ENCODE measurements at regions not wholly inside any gene's neighbourhood (a gene's known extent, or its start where the extent isn't known, plus 50 kb on each side); places are given as distances from the start of the nearest gene placed in this dataset.
"Not testable (repeated sequence)": the region's sequence is repeated elsewhere in the genome, so short reads cannot be mapped to it uniquely, and the experiment has no call there.

GRCh38 chr10:9160275-9160674, 1105.8 kb downstream of the GATA3 start:
- DNase-seq (ENCODE audit: low read depth in 2 of 3, low spot score in 2 of 3) = no peak

DNA sequence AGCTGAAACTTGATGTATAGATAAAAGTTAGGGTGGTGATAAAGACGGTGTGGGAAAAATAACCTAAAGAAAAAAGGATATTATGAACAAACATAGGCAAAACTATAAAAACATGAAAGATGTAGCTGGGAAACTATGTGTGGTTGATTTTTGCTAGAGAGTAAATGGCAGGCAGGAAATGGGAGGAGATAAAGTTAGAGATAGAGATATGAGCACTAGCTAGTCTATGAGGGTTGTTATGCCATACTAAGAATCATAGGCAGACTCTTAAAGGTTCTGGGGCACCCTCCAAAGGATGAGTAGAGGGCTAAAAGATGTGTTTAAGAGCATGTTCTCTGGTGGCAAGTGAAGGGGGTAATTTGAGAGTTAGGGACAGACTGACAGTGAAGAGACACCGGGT, 1109.2 kb downstream of the GATA3 start:
- DNase-seq (ENCODE audit: low read depth in 2 of 3, low spot score in 2 of 3) = no peak

DNA sequence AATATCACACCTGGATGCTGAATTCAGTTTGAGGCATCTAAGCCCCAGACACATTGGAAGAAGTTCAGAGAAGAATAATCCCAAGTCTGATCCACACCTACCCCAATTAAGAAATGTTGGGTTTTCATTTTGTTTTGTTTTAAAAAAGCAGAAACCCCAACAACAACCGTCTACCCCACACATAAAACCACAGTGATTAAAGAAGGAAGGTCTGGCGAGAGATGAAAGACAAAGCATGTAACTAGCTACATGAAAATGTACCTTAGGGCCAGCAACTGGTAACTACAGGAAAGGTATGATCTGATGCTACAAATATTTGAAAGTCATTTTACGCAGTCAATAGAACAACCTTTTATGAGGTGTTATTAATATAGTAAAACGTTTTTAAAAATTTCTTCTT, 1112.3 kb downstream of the GATA3 start:
- no peak for DNase-seq (ENCODE audit: low read depth in 2 of 3, low spot score in 2 of 3)

- no peak for DNase-seq (ENCODE audit: low read depth in 2 of 3, low spot score in 2 of 3)
Observed at GRCh38 chr10:9172276-9172675, 1117.8 kb downstream of the GATA3 start.

GRCh38 chr10:9175200-9175599, 1120.7 kb downstream of the GATA3 start:
- no peak for DNase-seq (ENCODE audit: low read depth in 2 of 3, low spot score in 2 of 3)

DNA sequence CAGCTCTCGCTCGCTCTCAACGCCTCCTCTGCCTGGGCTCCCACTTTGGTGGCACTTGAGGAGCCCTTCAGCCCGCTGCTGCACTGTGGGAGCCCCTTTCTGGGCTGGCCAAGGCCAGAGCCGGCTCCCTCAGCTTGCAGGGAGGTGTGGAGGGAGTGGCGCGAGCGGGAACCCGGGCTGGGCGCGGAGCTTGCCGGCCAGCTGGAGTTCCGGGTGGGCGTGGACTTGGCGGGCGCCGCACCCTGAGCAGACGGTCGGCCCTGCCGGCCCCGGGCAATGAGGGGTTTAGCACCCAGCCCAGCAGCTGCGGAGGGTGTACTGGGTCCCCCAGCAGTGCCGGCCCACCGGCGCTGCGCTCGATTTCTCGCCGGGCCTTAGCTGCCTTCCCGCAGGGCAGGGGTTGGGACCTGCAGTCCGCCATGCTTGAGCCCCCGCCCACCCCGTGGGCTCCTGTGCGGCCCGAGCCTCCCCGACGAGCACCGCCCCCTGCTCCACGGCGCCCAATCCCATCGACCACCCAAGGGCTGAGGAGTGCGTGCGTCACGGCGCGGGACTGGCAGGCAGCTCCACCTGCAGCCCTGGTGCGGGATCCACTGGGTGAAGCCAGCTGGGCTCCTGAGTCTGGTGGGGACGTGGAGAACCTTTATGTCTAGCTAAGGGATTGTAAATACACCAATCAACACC, 1128.9 kb downstream of the GATA3 start:
- DNase-seq (ENCODE audit: low read depth in 2 of 3, low spot score in 2 of 3) = not testable (repeated sequence)

DNA sequence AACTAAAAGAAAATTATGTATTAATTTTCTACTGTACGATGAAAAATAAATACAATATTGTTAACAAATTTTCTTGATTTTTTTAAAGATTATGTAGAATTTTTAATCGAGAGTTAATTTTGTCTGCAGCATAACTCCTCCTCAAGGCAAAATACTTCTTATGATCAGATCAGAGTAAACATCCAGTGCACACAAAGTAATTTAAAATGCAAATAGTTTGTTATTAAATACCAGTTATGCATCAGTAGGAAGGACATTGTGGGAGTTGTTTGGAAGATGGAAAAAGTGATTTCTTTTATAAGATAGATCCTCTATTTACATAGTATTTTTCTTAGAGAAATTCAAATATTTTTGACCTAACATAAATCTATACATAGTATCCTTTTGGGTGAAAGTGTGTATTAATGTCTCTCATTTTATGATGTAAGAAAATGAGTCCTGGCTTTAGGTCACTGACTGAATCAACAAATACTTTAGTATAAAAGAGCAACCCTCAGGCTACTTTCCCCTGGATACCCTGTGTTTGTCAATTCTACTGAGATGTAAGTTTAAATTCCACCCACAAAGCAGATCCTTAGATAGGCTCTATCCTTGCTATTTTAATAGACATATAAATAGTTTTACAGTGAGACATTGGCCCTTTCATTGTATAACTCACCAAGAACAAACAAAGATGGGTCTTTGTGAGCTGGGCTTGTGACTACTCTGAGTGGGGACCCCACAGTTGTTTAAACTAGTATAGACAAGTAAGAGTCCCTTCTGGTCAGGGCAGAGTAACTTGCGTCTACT, 1133.7 kb downstream of the GATA3 start:
- no peak for DNase-seq (ENCODE audit: low read depth in 2 of 3, low spot score in 2 of 3)

DNA sequence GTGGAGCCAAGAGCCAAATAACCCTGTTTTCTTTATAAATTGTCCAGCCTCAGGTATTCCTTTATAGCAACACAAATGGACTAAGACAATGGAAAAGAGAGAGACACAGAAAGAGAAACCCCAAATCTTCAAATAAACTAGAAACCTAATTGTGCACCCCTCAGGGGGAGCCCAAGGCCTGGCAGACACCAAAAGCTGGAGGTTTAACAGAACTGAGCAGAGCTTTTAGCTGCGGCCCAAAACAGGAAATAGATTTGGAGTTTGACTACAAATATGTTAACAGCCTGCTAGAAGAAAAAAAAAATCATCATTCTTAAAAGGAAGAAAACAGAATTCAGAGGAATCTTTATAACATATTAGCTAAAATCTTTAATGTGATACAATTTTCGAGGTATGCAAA, 1135.0 kb downstream of the GATA3 start:
- no peak for DNase-seq (ENCODE audit: low read depth in 2 of 3, low spot score in 2 of 3)

- DNase-seq (ENCODE audit: low read depth in 2 of 3, low spot score in 2 of 3) = no peak
Observed at GRCh38 chr10:9193120-9193519, 1138.6 kb downstream of the GATA3 start.

DNA sequence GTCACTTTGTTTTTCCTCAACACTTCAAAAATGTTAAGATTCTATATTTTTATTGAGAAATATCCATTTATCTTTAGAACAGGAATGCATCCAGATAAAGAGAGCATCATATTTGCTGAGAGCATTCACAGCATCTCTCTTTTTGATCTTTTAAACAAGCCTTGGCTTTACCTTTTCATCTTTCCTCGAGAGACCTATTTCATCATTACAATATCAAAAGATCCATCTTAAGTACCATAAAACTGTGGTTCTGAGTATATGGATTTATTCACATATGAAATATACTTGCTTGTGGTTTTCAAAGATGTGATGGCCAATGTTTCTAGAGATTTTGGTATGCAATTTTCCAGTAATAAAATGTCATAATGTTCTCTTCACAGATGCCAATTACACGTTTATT, 1140.9 kb downstream of the GATA3 start:
- no peak for DNase-seq (ENCODE audit: low read depth in 2 of 3, low spot score in 2 of 3)

GRCh38 chr10:9198611-9199010, 1144.1 kb downstream of the GATA3 start:
- DNase-seq (ENCODE audit: low read depth in 2 of 3, low spot score in 2 of 3) = no peak

- DNase-seq (ENCODE audit: low read depth in 2 of 3, low spot score in 2 of 3) = no peak
Observed at GRCh38 chr10:9205558-9205957, 1151.1 kb downstream of the GATA3 start.

- DNase-seq (ENCODE audit: low read depth in 2 of 3, low spot score in 2 of 3) = peak; percentile 46 to 68 (median 66)
Observed at GRCh38 chr10:9209105-9209798, 1154.8 kb downstream of the GATA3 start.

DNA sequence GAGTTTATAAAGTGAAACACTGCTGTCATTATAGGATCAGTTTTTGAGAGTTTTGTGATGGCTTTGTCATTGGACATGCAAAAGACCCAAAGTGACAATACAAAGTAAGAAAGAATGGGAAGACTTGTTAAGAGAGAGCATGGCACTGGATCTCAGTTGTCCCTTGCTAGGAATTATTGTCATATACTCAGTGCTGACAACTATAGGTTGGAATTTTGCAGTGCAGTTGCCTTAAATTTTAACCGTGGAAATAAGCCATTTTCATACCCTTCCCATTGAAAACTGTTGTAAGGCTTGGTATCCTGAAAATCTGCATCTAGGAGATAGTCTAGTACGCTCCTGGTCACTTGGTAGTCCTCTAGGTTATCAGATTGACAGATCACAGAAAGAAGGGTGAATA, 1156.7 kb downstream of the GATA3 start:
- no peak for DNase-seq (ENCODE audit: low read depth in 2 of 3, low spot score in 2 of 3)

DNA sequence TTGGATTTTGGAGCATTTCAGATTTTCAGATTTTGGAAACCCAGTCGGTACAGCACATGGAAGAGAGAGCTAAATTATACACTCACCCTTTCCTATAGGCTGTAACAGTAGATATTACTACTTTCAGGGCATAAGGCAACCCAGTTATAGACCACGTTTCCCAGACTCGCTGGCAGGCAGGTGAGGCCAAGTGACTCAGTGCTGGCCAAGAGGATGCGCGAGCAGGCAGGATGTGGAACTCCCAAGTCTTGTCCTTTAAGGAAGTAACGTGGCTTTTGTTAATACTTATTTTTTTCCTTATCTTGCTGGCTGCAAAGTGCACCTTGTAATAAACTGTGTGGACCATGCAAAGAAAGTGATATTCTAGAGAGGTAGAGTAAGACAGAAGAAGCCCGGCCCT, 1160.1 kb downstream of the GATA3 start:
- no peak for DNase-seq (ENCODE audit: low read depth in 2 of 3, low spot score in 2 of 3)

DNA sequence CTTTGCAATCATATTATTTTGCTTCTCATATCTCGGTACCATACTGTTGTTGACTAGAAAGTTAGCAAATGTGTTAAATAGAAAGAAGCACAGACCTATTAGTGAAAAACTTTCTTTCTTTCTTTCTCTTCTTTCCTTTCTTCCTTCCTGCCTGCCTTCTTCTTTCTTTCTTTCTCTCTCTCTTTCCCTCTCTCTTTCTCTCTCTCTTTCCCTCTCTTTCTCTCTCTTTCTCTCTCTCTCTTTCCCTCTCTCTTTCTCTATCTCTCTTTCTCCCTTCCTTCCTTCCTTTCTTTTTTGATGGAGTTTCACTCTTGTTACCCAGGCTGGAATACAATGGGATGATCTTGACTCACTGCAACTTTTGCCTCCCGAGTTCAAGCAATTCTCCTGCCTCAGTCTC, 1160.6 kb downstream of the GATA3 start:
- DNase-seq (ENCODE audit: low read depth in 2 of 3, low spot score in 2 of 3) = no peak

DNA sequence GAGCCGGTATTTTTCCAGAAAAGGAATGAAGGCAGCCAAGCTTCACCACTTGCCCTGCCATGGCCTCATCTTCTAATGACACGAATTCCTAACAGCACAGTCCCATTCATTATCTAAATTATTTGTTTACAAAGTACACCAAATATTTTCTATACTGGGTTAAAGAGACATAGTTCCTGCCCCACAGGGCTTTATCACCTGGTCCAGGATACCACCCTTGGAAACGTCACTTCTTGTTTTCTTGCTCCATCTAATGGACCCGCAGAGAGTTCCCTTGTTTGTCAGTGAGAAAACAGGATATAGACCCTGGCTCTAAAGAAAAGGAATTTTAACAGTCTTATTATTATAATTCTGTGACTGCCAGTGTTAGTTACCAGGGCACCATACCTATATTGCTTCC, 1165.4 kb downstream of the GATA3 start:
- DNase-seq (ENCODE audit: low read depth in 2 of 3, low spot score in 2 of 3) = no peak

DNA sequence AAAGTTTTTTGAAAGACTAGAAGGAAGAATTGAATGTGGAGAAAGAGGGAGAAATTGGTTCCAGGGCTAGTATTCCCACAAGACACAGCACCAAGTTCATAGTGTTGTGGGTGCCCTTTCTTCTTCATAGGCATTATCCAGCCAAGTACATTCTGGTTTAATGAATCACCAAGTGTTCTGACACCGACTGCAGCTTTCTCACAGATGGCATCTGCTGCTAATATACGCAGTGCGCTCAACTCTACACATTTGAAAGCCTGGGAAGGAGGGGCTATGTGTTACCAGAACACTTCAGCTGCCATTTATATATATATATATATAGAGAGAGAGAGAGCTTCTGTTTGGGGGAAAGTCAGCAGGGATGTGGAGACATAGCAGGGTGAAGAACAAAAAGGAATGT, 1168.4 kb downstream of the GATA3 start:
- DNase-seq (ENCODE audit: low read depth in 2 of 3, low spot score in 2 of 3) = no peak

DNA sequence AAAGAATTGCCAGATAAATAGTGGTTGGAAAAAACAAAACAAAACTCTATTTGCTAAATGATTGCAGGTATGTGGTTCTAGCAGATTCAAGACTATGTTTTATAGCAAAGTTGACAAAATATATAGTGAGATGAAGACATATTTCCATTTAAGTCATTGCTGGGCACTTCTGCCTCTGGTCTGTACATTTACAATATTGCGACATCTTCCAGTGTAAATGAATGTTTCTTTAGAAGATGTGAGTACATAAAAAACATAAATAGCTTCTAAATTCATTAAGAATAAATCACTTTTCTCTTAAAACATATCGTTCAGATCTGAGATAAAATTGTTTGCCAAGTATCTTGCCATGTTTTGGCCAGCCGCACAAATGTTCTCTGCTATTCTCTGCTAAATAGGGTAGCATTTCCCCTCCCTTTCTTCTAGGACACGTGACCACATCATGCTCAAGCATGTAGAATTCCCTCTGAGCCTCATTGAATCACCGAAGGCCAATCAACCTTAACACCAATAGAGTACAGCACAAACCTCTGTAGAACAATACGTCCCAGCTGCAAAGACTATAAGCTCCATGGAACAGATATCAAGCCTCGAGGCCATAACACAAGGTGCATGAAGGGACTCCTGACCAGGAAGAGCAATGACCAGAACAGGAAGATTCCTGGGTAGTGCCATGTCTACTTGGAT, 1173.3 kb downstream of the GATA3 start:
- no peak for DNase-seq (ENCODE audit: low read depth in 2 of 3, low spot score in 2 of 3)

- DNase-seq (ENCODE audit: low read depth in 2 of 3, low spot score in 2 of 3) = no peak
Observed at GRCh38 chr10:9228771-9229170, 1174.3 kb downstream of the GATA3 start.

- no peak for DNase-seq (ENCODE audit: low read depth in 2 of 3, low spot score in 2 of 3)
Observed at GRCh38 chr10:9229702-9230244, 1175.3 kb downstream of the GATA3 start.

All from activated CD8-positive, alpha-beta memory T cell treated with anti-CD3 and anti-CD28 coated beads for 48 hours (primary cell).